ENCODE measurements at regions not wholly inside any gene's neighbourhood (a gene's known extent, or its start where the extent isn't known, plus 50 kb on each side); places are given as distances from the start of the nearest gene placed in this dataset.
"Not testable (repeated sequence)": the region's sequence is repeated elsewhere in the genome, so short reads cannot be mapped to it uniquely, and the experiment has no call there.

GRCh38 chr11:96875712-96876111, 485.9 kb downstream of the JRKL start:
- TF ChIP-seq CTCF (IDR thresholded peaks at IDR 0.05): no peak
- Mint-ChIP-seq H3K27me3 (no peaks in the 10 kb centered on the region), H3K27ac (no peak overlapping the region), H3K4me1 (ENCODE audit: low read depth) (no peaks in the 10 kb centered on the region), H3K9me3 (no peaks in the 10 kb centered on the region), H3K4me3 (no peak overlapping the region), H3K36me3 (ENCODE audit: low read depth) (no peaks in the 10 kb centered on the region)
- DNase-seq (no peak), ATAC-seq (no peak)
- ChIA-PET POLR2A (no interaction called here), CTCF (no interaction called here)
- intact Hi-C loops (cut with micrococcal nuclease): no loop called here

- no peaks in the 10 kb centered on the region for H3K27me3 Mint-ChIP-seq
- no peak for TF ChIP-seq CTCF (IDR thresholded peaks at IDR 0.05)
- H3K4me3 Mint-ChIP-seq: no peak overlapping the region
- H3K9me3 Mint-ChIP-seq: peaks cover 3% of the 10 kb centered on the region
- no peaks in the 10 kb centered on the region for H3K4me1 Mint-ChIP-seq (ENCODE audit: low read depth)
- ChIA-PET CTCF (no interaction called here), POLR2A (interaction anchor here (1.2 kb wide), 1 partner anchor 11 kb away, joined by 3 read pairs; no protein-coding TSS in a partner anchor)
- no peak for DNase-seq
- no peak overlapping the region for H3K27ac Mint-ChIP-seq
- intact Hi-C loops (cut with micrococcal nuclease): no loop called here
- no peaks in the 10 kb centered on the region for H3K36me3 Mint-ChIP-seq (ENCODE audit: low read depth)
- ATAC-seq: no peak
Observed at GRCh38 chr11:96878299-96879051, 488.7 kb downstream of the JRKL start.

GRCh38 chr11:96882622-96883021, 492.8 kb downstream of the JRKL start:
- H3K4me3 Mint-ChIP-seq, POLR2A ChIA-PET: not testable (repeated sequence)

GRCh38 chr11:96885405-96885804, 495.6 kb downstream of the JRKL start:
- CTCF ChIA-PET: no interaction called here
- DNase-seq: no peak

More at GRCh38 chr11:96882622-96883021, 492.8 kb downstream of the JRKL start:
- CTCF ChIA-PET; H3K4me1 Mint-ChIP-seq (ENCODE audit: low read depth); H3K27ac Mint-ChIP-seq; ATAC-seq; H3K9me3 Mint-ChIP-seq; H3K36me3 Mint-ChIP-seq (ENCODE audit: low read depth); intact Hi-C loops (cut with micrococcal nuclease); DNase-seq; H3K27me3 Mint-ChIP-seq: not testable (repeated sequence)

GRCh38 chr11:96885912-96886311, 496.1 kb downstream of the JRKL start:
- no peak for TF ChIP-seq CTCF (IDR thresholded peaks at IDR 0.05)
- Mint-ChIP-seq H3K4me3 (no peak overlapping the region), H3K27me3 (no peaks in the 10 kb centered on the region), H3K27ac (no peak overlapping the region), H3K9me3 (peaks cover 3% of the 10 kb centered on the region), H3K36me3 (ENCODE audit: low read depth) (no peaks in the 10 kb centered on the region), H3K4me1 (ENCODE audit: low read depth) (no peaks in the 10 kb centered on the region)
- ChIA-PET POLR2A (no interaction called here), CTCF (no interaction called here)
- DNase-seq (no peak), ATAC-seq (no peak)
- intact Hi-C loops (cut with micrococcal nuclease): no loop called here

More at GRCh38 chr11:96885405-96885804, 495.6 kb downstream of the JRKL start:
- no peak for ATAC-seq
- no peaks in the 10 kb centered on the region for H3K4me1 Mint-ChIP-seq (ENCODE audit: low read depth)
- H3K36me3 Mint-ChIP-seq (ENCODE audit: low read depth): no peaks in the 10 kb centered on the region
- no peak overlapping the region for H3K4me3 Mint-ChIP-seq
- no peak for TF ChIP-seq CTCF (IDR thresholded peaks at IDR 0.05)
- POLR2A ChIA-PET: no interaction called here
- peaks cover 3% of the 10 kb centered on the region for H3K9me3 Mint-ChIP-seq
- no peak overlapping the region for H3K27ac Mint-ChIP-seq
- intact Hi-C loops (cut with micrococcal nuclease): no loop called here
- H3K27me3 Mint-ChIP-seq: no peaks in the 10 kb centered on the region
